ENCODE measurements at regions not wholly inside any gene's neighbourhood (a gene's known extent, or its start where the extent isn't known, plus 50 kb on each side); places are given as distances from the start of the nearest gene placed in this dataset.

DNA sequence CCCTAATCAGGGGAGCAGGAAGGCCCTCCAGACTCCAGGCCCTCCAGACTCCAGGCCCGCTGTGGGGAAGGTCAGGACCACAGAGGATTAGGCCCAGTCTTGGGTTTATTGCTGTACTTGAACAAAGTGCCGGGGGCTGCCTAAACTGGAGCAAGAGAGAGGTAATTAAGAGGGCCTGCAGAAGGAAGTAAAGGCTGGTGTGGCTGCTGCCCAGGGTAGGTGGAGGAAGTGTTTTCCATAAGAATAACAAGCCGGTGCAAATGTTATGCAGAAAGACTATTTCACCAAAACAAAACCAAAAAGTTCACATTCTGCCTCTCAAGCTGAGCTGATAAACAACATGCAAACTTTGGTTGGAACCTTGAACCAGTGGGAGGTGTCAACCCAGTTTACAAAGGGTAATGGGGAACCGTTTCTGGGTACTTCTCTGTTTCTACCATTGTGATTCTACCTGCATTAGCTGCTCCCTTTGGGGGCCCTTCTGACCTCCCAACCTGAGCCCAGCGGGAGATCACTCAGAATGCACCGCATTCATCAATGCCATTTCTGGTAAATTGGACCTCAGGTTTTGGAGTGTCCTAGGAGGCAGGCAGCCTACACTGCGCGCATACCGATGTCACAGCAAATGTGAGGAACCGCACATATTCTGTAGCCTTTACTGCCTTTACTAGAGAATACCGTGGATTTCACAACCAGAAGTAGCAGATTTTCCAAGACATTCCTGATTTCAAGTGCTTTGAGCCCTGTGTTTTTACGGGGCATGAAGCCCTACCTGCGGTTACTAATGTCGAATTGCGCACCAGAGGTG is 59.7 kb upstream of the BCOR start:
- DNase-seq, result no peak

DNA sequence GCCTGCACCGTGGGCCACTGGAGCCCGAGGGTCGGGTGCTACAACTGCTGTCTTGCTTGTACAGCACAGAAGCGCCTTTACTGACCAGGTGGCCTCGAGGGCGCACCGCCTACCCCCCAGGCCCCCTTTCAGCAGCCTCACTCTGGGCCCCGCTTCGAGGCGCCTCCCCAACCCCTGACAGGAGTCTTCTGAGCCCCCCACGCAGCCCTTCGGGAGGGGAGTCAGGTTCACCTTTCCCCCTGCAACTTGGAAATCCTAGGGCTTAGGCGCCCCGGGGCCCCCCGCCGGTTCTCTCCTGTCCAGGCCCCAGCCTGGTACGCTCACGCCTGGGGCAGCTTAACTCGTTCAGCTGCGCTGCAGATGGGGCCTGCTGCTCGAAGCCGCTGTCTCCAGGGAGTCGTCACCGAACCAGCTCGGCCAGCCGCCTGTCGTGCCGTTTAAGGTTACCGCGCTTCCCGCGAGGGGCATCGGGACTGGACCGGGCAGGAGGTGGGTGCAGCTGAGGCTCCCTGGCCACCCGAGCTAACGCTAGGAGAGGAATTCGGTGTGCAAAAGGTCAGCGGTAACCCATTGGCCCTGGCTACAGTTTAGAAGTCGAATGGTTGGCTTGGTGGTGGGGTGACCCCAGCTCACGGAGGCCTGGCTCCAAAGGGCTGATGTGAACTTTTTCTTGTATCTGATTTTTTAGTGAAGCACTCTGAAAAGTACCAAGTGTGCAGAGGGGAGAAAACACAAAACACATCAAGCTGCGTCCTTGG is 58.9 kb upstream of the BCOR start:
- DNase-seq, result peak in 1 of 2 experiments; percentile 25

DNA sequence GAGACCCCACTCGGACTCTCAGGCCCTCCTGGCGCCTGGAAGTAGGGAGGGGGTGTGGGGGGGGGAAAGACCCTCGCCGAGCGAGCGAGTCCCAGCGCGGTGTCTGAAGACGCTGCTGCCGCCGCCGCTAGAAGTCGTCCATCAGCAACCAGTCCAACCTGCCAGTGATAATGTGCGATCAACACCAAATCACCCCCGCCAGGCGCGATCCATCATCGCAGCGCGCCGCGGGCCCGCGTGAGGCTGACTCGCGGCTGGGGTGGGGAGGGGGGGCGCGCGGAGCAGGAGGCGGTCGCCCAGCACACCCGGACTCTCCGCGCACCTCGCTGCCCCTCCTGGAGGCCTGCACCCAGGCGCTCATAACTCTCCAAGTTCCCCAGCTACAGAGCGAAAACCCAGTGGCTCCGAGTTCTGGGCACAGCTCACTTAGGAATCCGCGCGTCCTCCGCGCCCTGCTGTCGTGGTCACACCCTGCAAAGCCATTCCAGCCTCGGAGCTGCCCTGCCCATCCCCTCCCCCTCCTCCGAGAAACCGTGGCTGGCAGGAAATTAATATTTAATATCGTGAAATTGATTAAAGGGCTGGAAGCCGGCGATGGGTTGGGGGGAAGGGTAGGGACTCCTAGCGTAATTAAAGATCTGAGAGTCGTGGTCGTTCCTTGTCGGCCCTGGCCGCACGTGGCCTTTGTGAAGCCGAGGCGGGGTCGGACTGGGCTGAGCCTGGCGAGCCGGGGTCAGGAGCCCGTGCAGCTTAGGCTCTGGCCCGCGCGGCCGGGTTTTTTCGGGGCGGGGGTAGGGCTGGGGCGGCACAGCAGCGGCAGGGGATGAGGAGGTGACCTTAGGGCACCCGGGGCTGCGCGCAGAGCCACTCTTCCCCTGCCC is 58.1 kb upstream of the BCOR start:
- DNase-seq, result peak; percentile 42 to 48

DNA sequence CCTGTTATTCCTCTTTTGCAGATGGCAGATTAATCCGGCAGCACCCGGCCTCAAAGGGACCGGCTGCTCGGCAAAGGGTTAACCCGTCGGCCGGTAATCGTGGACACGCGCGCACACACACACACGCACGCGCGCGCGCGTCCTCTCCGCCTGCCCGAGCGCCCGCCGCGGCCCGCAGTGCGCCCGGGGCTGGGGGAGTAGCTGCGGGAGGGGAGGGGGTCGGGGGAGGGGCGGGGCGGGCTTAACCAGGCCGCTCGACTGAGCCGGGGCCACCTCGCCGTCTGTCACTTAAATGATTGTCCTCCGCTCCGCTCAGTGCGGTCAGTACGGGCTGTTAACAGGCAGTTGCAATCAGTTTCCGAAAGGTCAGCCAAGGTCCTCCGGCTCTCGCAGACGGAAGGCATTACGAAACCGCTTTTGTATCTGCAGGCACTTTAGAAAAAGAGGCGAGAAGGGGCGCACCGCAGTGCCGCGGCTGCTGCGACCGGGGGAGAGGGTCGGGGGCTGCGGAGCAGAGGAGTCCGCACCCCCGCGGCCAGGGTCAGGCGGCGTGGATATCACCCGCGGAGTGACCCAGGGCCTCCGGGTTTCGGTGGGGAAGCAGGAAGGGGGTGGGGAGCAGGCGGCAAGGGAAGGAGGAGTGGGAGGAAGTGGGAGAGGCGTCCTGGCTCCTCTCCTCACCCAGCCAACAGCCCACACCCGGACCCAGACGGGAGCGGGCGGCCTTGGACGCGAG is 57.3 kb upstream of the BCOR start:
- DNase-seq, result peak in 1 of 2 experiments; percentile 45

DNA sequence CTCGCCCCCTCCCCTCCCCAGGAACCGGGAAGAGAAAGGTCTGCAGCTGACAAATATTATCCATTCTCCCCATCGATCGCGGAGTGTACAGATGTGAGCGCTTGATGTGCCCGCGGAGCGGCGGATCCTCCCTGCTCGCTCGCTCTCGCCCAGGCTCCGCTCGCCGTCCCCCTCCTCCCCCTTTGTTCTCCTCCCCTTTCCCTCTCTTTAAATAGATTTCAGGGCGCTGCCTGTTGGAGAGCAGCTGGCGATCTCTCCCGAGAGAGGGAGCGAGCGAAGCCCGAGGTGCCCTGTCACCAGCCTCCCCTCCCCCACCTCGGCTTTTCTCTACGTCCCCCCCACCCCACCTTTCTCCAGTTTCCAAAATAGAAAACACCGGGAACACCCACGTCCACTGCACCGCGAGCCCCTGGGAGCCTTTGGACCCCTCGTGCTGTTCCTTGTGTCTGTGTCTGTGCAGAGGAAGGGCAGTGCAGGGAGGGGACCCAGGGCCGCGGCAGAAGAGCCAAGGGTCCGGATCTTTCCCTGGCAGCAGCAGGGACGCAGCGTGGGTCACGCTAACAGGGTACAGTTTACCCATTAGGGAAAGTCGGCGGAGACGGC is 56.6 kb upstream of the BCOR start:
- no peak for DNase-seq

DNA sequence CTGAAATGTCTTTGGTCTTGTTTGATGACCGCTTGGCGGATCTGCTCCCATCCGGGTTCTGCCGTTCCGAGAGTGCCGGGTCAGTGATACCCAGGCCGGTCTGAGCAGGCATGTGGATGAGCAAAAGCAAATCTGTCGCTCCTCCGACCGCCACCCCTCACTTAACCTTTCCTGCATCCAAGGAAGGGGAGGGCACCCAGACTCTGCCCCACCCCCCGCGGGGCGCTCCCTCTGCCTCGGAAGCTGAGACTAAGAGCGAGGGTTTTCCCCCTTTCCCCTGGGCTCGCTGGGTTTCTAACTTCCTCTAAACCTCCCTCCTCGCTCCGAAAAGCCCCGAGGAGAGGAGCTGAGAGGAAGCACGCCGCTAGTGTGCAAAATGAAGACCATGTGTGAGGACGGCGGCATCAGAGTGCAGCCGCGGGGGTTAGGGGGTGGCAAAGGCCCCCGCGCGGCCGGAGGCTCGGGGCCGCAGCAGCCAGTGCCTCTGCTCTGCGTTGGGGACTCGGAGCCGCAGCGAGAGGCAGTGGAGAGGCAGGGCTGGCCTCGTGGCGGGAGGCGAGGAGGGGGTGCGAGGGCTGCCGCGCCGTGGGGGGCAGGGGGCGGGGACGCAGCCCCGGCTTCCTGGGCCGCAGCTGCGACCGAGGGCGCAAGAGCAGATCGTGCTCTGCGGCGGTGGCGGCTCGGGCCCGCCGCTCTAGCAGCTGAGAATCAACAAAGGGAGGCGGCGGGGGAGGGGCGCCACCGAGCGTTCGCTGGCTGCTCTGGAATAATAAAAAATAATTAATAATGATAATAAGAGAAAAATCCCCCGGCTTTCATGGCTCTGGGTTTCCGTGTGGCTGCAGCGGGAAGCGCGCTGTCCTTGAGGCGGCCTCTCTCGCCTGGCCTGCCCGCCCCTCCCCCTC is 55.8 kb upstream of the BCOR start:
- DNase-seq, result peak; percentile 79

DNA sequence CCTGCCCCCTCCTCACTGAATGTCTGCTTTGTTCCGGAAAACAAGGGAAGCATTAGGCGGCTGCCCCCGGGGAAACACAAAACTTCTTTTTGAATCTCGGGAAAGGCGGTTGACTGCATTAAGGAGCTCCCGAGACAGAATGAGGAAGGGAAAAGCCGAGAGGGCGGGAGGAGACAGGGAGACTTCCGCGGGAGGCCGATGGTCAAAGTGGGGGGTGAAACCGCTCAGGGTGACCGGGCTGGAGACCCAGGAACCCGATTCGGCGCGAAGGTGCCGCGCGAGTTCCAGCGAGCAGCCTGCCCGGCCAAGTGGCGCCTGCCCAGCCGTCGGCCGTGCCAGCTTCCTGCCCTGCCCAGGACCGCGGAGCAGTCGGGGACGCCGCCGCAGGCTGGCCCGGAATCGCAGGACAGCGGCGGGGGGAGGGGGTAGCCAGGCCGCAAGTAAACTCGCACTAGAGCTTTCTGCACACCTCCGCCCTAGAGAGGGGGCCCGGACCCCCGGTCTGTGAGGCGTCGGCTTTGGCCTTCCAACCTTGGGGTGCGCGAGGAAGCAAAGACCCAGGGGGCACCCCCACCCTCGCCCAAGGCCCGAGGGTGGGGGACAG is 55.1 kb upstream of the BCOR start:
- DNase-seq, result peak in 1 of 2 experiments; percentile 45

DNA sequence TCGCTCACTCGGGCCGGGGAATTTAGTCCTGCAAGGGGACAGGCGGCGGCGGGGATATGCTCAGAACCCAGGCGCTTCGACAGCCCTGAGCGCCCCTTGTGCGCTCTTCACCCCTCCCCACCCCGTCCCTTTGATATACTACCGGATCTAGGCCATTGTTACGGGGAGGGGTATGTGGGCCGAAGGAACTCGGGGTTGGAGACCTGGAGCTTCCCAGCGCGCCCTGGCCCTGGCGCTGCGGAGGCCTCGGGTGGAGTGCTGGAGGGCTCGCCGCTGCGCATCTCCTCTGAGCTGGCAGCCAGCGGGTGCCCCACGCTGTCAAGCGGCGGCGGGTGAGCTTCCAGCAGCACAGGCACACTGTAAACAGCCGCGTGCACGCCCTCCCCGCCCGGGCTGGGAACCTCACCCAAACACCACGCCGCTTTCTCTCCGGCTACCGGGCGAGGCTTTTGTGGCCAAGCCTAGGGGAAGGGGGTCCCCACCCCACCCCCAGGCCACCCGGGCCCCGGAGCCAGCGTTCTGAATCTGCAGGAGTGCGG is 54.5 kb upstream of the BCOR start:
- DNase-seq, result peak; percentile 51 to 57

DNA sequence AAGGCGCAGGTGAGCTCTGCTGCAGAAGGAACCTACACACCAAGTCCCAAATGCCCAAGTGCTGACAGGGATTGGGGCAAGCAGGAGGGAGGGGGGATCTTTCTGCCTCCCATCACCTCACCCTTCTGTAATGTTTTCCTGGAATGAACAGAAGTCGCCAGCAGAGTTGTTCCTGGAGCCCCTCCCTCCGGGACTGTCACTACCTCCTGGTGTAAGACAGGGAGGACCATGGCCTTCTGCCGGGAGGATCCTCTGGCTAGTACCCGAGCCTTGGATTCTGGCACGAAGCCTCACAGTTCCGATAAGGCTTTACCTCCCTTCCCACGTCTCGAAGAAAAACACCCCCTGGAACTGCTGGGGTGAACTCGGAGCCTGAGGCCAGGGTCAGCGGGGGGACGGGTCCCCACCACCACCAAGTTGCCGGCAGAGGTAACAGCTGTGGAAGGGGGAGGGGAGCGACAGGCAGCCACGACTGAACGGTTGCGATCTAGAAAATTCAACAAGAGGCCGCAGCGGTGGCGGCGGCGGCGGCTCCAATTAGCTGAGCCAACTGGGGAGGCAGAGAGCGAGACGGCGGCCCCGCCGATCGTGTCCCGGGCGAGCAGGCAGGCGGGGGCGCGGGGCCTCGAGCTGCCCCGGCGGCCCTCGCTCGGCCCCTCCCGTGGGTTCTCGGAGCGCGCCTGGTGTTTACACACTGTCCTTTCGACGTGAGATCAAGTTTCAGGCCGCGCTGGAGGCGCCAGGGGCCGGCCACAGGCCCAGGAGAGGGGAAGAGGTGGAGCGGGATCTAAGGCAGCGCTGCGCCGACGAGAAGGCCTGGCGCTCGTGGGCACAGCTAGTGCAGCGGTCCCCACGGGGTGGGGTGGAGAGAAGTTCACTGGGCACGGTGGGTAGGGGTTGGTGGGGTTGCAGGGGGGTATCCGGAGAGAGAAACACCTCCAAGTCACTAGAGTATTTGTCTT is 53.7 kb upstream of the BCOR start:
- peak in 1 of 2 experiments; percentile 19 for DNase-seq

DNA sequence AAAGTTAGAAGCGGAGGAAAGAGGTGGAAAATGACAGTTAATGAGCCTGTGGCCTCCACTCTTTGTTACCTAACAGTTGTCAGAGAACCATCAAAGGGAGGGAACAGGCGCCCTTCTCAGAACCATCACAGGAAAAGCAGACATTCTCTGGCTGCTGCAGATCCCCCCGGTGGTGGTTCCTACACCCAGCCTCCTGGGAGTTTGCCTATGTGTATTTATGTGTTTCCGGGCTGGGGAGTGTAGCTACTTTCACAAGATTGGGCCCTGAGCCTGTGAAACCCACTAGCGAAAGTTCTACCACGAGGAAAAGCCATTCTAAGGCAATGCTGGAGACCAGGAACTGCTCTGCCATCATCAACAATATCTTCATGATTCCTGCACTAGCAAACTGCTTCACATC is 52.7 kb upstream of the BCOR start:
- DNase-seq, result no peak

DNA sequence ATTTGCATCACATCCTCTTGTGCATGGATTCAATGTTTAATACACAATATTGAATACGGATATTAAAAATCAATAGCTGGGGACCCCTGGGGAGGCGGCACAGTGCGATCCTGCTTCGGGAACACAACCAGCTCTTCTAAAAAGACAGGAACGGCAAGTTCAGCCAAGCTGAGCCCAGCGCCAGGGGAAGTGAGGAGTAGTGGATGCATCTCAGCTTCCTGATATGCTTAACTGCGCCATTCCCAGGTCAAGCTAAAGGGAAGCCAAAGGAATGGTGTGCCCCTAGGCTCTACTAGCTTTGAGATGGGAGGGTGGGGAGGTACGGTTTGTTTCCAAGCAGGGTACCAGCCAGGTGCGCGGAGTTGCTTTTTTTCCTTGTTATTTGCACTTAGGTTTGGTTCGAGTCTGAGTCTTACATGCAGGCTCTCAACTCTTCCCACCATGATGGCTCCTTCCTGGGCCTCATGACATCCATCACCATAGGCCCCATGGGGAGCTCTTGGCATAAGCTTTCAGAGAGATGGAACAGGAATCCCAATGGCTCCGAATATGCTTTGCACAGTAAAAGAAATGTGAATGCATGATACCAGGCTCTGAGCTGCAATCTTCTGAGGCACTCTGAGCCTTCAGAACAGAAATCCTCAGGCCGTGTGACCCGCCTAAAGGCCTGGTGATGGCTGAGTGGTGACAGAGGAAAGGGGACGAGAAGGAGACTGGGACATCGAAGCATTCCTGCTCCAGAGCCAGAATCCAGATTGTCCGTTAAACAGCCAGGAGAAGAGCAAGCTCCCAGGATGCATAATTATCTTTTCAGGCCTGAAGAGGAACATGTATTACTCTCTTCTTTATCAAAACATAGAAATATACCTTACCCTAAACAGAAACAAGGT is 51.8 kb upstream of the BCOR start:
- DNase-seq, result no peak

DNA sequence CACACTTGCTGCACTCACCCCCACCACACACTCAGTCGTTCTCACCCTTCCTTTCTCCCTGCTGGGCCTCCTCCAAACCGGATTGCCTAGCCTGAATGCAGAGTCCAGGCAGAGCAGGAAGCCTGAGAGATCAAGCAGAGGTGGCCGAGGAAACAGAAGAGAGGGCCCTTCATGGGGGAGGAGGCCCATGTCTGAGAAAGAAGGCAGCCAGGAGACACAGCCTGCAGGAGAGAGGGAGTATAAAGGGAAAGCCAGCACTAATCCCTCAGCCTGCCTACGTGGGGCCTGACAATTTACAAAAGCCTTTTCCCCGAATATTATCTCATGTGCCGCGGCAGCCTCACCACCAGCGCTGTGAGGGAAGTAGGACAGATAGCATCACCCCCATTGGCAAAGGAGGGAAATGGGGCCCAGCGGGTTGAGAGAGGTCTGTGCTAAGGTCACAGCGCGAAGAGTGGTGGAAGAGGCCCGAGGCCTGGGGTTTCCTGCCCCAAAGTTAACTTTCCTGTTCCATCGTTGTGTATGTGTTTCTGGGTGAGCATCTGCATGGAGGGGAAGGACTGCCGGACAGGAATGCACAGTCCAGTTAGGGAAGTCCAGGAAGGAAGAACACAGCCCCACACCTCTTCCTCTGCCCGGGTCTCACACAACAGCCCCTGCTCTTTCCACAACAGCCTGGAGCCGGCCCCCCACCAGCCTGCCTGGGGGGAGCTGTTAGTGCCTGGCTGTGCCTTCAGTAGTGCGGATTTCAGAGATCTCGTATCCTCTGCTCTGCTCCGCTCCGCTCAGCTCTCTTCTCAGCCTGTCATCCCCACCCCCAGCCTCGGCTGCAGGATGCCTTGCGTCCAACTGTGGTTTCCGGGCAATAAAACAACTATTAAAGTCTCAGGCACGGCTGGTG is 50.9 kb upstream of the BCOR start:
- DNase-seq, result peak in 1 of 2 experiments; percentile 19

DNA sequence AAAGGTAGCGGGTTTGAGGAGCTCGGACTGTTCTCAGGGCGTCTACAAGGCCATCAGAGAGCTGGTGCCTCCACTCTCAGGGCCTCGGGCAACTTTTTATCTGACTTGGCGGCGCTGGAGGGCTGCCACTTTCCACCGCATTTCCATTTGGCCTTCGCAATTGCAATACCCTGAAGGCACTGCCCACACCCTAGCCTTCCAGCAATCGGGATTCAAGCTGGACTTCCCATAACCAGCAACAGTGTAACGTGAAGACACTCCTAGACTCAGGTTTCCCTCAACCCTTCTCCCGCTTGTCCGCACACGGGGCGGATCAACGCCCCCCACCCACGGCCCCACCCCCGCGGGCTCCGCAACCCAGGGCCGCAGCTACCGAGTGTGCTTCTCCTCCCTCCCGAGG is 50.2 kb upstream of the BCOR start:
- DNase-seq, result no peak
